HepG2 (cell line): ENCODE measurements at regions not wholly inside any gene's neighbourhood (a gene's known extent, or its start where the extent isn't known, plus 50 kb on each side); places are given as distances from the start of the nearest gene placed in this dataset.

ENCODE experiments used
- ATAC-seq: fragments of 200-7000 bp; cut with Tn5 transposase; 3 replicates; pipeline ENCODE4 v1.9.1; 2020; ENCODE audit warnings: mild to moderate bottlenecking, moderate library complexity
- BruUV-seq: library from RNA; stranded (reverse); fragments of 400-500 nt; replicated peaks from 2 replicates; lab custom pipeline; 2021; lab: Mats Ljungman, UMichigan
- CTCF ChIA-PET: fragments of 300-600 bp; formaldehyde crosslinking; extraction: SDS; loops from one replicate; lab custom pipeline; 2021; ENCODE audit warnings: low total read pairs, inconsistent platforms, low intra/inter-chr PET ratio; lab: Yijun Ruan, JAX
- POLR2A ChIA-PET: fragments of 350-600 bp; sonication (Branson Sonifier 250); formaldehyde crosslinking; loops from one replicate; lab custom pipeline; 2020; ENCODE audit warnings: antibody characterized with exemption, inconsistent platforms; lab: Yijun Ruan, JAX
- DNase-seq: peaks from one replicate; pipeline ENCODE4 v3.0.0-alpha.2; 2015; ENCODE audit warnings: low spot score
- FAIRE-seq: peaks from 3 replicates; lab custom pipeline; 2011; peaks lifted over from hg19 to GRCh38; lab: Jason Lieb, UNC
- H2AFZ ChIP-seq: one replicate; pipeline ENCODE4 v1.6.1; 2011; ENCODE audit warnings: low read length, inconsistent platforms
- H3K27ac ChIP-seq: fragments of 300-600 bp; 3 replicates; pipeline ENCODE4 v1.8.0; 2011; ENCODE audit warnings: mixed run types, mild to moderate bottlenecking, mixed read lengths, low read length, inconsistent platforms; ENCODE audit not compliant: insufficient read depth; ENCODE audit errors: extremely low read length
- H3K27me3 ChIP-seq, 2 experiments: fragments of 200-600 bp in 1 of 2; 2 replicates in 1 of 2; 3 replicates in 1 of 2; pipeline versions ENCODE4 v1.6.0 to v1.8.0; 2011; ENCODE audit warnings: low read length in 2 of 2, mild to moderate bottlenecking in 2 of 2, moderate library complexity in 2 of 2, inconsistent platforms in 1 of 2; ENCODE audit not compliant: insufficient read depth in 2 of 2, control insufficient read depth in 1 of 2
- H3K36me3 ChIP-seq, 2 experiments: fragments of 200-600 bp in 1 of 2; replicated peaks in 1 of 2; 2 replicates in 1 of 2; 3 replicates in 1 of 2; pipeline versions ENCODE4 v1.5.1 to v1.8.0; 2011; ENCODE audit warnings: low read length in 2 of 2, inconsistent platforms in 1 of 2; ENCODE audit not compliant: insufficient read depth in 2 of 2, control insufficient read depth in 1 of 2
- H3K4me1 ChIP-seq: 2 replicates; pipeline ENCODE4 v1.5.1; 2012; ENCODE audit warnings: low read length, inconsistent platforms; ENCODE audit not compliant: insufficient read depth
- H3K4me2 ChIP-seq: 2 replicates; pipeline ENCODE4 v1.6.0; 2011; ENCODE audit warnings: low read depth, low read length, inconsistent platforms
- H3K4me3 ChIP-seq, 3 experiments: fragments of 200-600 bp in 1 of 3; sonication (generic), shearing (Covaris generic) in 1 of 3; replicated peaks in 1 of 3; 2 replicates each; pipeline ENCODE4 v1.5.1; 2011 to 2016; ENCODE audit warnings: low read length in 3 of 3, inconsistent platforms in 2 of 3, low read depth in 2 of 3, mild to moderate bottlenecking in 2 of 3, control low read depth in 1 of 3, mixed read lengths in 1 of 3; ENCODE audit not compliant: insufficient read depth in 1 of 3
- H3K79me2 ChIP-seq: one replicate; pipeline ENCODE4 v1.6.1; 2011; ENCODE audit warnings: low read length, inconsistent platforms; ENCODE audit not compliant: insufficient read depth
- H3K9ac ChIP-seq: 2 replicates; pipeline ENCODE4 v1.6.0; 2011; ENCODE audit warnings: mild to moderate bottlenecking, low read depth, low read length, inconsistent platforms; ENCODE audit not compliant: insufficient read depth
- H3K9me3 ChIP-seq: 2 replicates; pipeline ENCODE4 v1.5.1; 2012; ENCODE audit warnings: mild to moderate bottlenecking, low read length
- H4K20me1 ChIP-seq: 2 replicates; pipeline ENCODE4 v1.6.0; 2011; ENCODE audit warnings: inconsistent platforms, mild to moderate bottlenecking, low read length, moderate library complexity; ENCODE audit not compliant: insufficient read depth
- CBX5 ChIP-seq: sonication (generic); formaldehyde crosslinking; IDR thresholded peaks from 2 replicates; pipeline ENCODE4 v1.4.0; 2020; ENCODE audit warnings: missing genetic modification reagents, borderline replicate concordance
- CC2D1A ChIP-seq: sonication (generic); formaldehyde crosslinking; IDR thresholded peaks from 2 replicates; pipeline ENCODE4 v1.8.1; 2023; ENCODE audit warnings: mild to moderate bottlenecking, missing genetic modification reagents
- CHCHD3 ChIP-seq: sonication (generic); formaldehyde crosslinking; IDR thresholded peaks from 2 replicates; pipeline ENCODE4 v1.8.0; 2022; ENCODE audit warnings: mild to moderate bottlenecking, missing genetic modification reagents, moderate library complexity
- MAFG ChIP-seq: sonication (generic); formaldehyde crosslinking; IDR thresholded peaks from 2 replicates; pipeline ENCODE4 v1.5.1; 2020; ENCODE audit warnings: mild to moderate bottlenecking, missing genetic modification reagents
- MAFK ChIP-seq, 2 experiments: IDR thresholded peaks in 1 of 2; conservative IDR thresholded peaks in 1 of 2; 2 replicates each; pipeline ENCODE4 v1.6.1; 2011; ENCODE audit warnings: improper control_type of control experiment in 2 of 2, low read length in 2 of 2
- PRPF4 ChIP-seq: fragments of 200-400 bp; formaldehyde crosslinking; IDR thresholded peaks from 2 replicates; pipeline ENCODE4 v1.6.1; 2016; ENCODE audit warnings: low read length, low read depth; ENCODE audit not compliant: poor library complexity, severe bottlenecking
- RBM39 ChIP-seq: fragments of 200-400 bp; formaldehyde crosslinking; IDR thresholded peaks from one replicate; pipeline ENCODE4 v1.6.1; 2018; ENCODE audit warnings: antibody characterized with exemption, mild to moderate bottlenecking, low read depth, low read length; ENCODE audit not compliant: poor library complexity, severe bottlenecking
- ZNF83 ChIP-seq: sonication (generic); formaldehyde crosslinking; IDR thresholded peaks from 2 replicates; pipeline ENCODE4 v1.4.0; 2020; ENCODE audit warnings: missing genetic modification reagents, mild to moderate bottlenecking, borderline replicate concordance
- ZSCAN31 ChIP-seq: sonication (generic); formaldehyde crosslinking; IDR thresholded peaks from 2 replicates; pipeline ENCODE4 v1.5.0; 2020; ENCODE audit warnings: low read depth, mild to moderate bottlenecking, missing genetic modification reagents
- WGBS: methylation state at CpG from one replicate; pipeline ENCODE4 v1.1.6; 2017; ENCODE audit warnings: low lambda C conversion rate; 5-methylcytosine and 5-hydroxymethylcytosine counted together
- in situ Hi-C: cut with HindIII; loops from 2 replicates; pipeline ENCODE4 v1.10.0; 2017; ENCODE audit warnings: low pct_unique_long_range_greater_than_20kb; ENCODE audit not compliant: extremely low pct_ligation_motif_present
- intact Hi-C: fragments of 100-400 bp; cut with micrococcal nuclease; formaldehyde crosslinking; loops from one replicate; pipeline ENCODE4 v1.10.0; 2022; ENCODE audit not compliant: unreplicated experiment
- TF ChIP-seq, protein P1 (sequence below): sonication (generic); formaldehyde crosslinking; IDR thresholded peaks from 2 replicates; pipeline ENCODE4 v1.8.1; 2023; ENCODE audit warnings: missing genetic modification reagents, inconsistent platforms, borderline replicate concordance
- TF ChIP-seq, protein P2 (sequence below): sonication (generic); formaldehyde crosslinking; IDR thresholded peaks from 2 replicates; pipeline ENCODE4 v1.5.1; 2020; ENCODE audit warnings: missing genetic modification reagents, mild to moderate bottlenecking, borderline replicate concordance
- TF ChIP-seq, protein P3 (sequence below): sonication (generic); formaldehyde crosslinking; conservative IDR thresholded peaks from 2 replicates; pipeline ENCODE4 v1.4.0; 2020; ENCODE audit warnings: missing genetic modification reagents
- TF ChIP-seq, protein P4 (sequence below): sonication (generic); formaldehyde crosslinking; IDR thresholded peaks from 2 replicates; pipeline ENCODE4 v1.5.1; 2020; ENCODE audit warnings: missing genetic modification reagents, mild to moderate bottlenecking, borderline replicate concordance

DNA sequence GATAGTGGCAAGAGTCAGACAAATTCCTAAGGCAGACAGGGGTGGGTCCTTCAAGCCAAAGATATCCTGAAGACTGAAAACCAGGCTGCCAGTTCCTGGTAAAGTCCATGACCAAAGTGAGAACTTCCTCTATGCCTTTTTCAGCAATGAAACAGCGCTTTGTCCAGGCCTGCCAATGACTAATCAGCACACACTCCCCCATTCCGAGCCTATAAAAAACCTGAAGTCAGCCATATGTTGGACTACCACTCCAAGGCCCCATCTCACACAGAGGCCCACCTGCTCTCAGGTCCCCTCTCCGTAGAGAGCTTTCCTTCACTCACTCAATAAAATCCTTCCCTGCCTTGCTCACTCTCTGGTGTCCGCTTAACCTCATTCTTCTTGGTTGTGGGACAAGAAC lies 402.2 kb downstream of the ANKRD7 start:
- Histone ChIP-seq H3K9ac (no peak overlapping the region), H3K27ac (no peak overlapping the region), H3K4me3 (no peak overlapping the region), H3K27me3 (no peaks in the 10 kb centered on the region), H3K4me1 (no peaks in the 10 kb centered on the region), H4K20me1 (no peaks in the 10 kb centered on the region), H3K79me2 (no peaks in the 10 kb centered on the region), H3K36me3 (no peaks in the 10 kb centered on the region), H3K9me3 (peaks cover 5% of the 10 kb centered on the region; the same call in 1 of the 2 replicates), H3K4me2 (no peak overlapping the region), H2AFZ (no peak overlapping the region)
- BruUV-seq, result no TSS peak
- no peak for DNase-seq
- ChIA-PET POLR2A (no interaction called here), CTCF (no interaction called here)
- intact Hi-C loops (no loop called here), in situ Hi-C loops (no loop called here)
- 5% methylated on average over 4 of the region's 4 CpGs for WGBS
- no peak for ATAC-seq
- no peak for FAIRE-seq
- TF ChIP-seq CHCHD3 (no peak), MAFG (CRISPR knock-in tag) (no peak), RBM39 (no peak), MAFK (conservative IDR thresholded peaks at IDR 0.05 in 1 of 2, IDR thresholded peaks at IDR 0.05 in 1 of 2; ENCODE audit: low read length in 2 of 2) (no peak), PRPF4 (no peak), CC2D1A (CRISPR knock-in tag) (no peak), ZSCAN31 (CRISPR knock-in tag) (no peak), ZNF83 (CRISPR knock-in tag) (no peak), CBX5 (CRISPR knock-in tag) (no peak)
- TF ChIP-seq, protein P1, sequence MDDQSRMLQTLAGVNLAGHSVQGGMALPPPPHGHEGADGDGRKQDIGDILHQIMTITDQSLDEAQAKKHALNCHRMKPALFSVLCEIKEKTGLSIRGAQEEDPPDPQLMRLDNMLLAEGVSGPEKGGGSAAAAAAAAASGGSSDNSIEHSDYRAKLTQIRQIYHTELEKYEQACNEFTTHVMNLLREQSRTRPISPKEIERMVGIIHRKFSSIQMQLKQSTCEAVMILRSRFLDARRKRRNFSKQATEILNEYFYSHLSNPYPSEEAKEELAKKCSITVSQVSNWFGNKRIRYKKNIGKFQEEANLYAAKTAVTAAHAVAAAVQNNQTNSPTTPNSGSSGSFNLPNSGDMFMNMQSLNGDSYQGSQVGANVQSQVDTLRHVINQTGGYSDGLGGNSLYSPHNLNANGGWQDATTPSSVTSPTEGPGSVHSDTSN (CRISPR knock-in tag), result no peak
- TF ChIP-seq, protein P2, sequence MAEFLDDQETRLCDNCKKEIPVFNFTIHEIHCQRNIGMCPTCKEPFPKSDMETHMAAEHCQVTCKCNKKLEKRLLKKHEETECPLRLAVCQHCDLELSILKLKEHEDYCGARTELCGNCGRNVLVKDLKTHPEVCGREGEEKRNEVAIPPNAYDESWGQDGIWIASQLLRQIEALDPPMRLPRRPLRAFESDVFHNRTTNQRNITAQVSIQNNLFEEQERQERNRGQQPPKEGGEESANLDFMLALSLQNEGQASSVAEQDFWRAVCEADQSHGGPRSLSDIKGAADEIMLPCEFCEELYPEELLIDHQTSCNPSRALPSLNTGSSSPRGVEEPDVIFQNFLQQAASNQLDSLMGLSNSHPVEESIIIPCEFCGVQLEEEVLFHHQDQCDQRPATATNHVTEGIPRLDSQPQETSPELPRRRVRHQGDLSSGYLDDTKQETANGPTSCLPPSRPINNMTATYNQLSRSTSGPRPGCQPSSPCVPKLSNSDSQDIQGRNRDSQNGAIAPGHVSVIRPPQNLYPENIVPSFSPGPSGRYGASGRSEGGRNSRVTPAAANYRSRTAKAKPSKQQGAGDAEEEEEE (CRISPR knock-in tag), result no peak
- TF ChIP-seq, protein P3, sequence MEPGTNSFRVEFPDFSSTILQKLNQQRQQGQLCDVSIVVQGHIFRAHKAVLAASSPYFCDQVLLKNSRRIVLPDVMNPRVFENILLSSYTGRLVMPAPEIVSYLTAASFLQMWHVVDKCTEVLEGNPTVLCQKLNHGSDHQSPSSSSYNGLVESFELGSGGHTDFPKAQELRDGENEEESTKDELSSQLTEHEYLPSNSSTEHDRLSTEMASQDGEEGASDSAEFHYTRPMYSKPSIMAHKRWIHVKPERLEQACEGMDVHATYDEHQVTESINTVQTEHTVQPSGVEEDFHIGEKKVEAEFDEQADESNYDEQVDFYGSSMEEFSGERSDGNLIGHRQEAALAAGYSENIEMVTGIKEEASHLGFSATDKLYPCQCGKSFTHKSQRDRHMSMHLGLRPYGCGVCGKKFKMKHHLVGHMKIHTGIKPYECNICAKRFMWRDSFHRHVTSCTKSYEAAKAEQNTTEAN (CRISPR knock-in tag), result no peak
- TF ChIP-seq, protein P4, sequence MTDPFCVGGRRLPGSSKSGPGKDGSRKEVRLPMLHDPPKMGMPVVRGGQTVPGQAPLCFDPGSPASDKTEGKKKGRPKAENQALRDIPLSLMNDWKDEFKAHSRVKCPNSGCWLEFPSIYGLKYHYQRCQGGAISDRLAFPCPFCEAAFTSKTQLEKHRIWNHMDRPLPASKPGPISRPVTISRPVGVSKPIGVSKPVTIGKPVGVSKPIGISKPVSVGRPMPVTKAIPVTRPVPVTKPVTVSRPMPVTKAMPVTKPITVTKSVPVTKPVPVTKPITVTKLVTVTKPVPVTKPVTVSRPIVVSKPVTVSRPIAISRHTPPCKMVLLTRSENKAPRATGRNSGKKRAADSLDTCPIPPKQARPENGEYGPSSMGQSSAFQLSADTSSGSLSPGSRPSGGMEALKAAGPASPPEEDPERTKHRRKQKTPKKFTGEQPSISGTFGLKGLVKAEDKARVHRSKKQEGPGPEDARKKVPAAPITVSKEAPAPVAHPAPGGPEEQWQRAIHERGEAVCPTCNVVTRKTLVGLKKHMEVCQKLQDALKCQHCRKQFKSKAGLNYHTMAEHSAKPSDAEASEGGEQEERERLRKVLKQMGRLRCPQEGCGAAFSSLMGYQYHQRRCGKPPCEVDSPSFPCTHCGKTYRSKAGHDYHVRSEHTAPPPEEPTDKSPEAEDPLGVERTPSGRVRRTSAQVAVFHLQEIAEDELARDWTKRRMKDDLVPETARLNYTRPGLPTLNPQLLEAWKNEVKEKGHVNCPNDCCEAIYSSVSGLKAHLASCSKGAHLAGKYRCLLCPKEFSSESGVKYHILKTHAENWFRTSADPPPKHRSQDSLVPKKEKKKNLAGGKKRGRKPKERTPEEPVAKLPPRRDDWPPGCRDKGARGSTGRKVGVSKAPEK (CRISPR knock-in tag), result no peak
